22Rv1 (cell line): ENCODE measurements at regions not wholly inside any gene's neighbourhood (a gene's known extent, or its start where the extent isn't known, plus 50 kb on each side); places are given as distances from the start of the nearest gene placed in this dataset.

Source experiments
- H3K27ac ChIP-seq: fragments of 450-650 bp; 2 replicates; pipeline ENCODE4 v1.5.1; 2017
- ZFX ChIP-seq: fragments of 450-650 bp; IDR thresholded peaks from 2 replicates; pipeline ENCODE4 v1.6.1; 2017; ENCODE audit warnings: antibody characterized with exemption, borderline replicate concordance
- TF ChIP-seq, protein P1 (sequence below): fragments of 450-650 bp; IDR thresholded peaks from 2 replicates; pipeline ENCODE4 v1.5.1; 2017; ENCODE audit warnings: mild to moderate bottlenecking

- TF ChIP-seq, protein P1, sequence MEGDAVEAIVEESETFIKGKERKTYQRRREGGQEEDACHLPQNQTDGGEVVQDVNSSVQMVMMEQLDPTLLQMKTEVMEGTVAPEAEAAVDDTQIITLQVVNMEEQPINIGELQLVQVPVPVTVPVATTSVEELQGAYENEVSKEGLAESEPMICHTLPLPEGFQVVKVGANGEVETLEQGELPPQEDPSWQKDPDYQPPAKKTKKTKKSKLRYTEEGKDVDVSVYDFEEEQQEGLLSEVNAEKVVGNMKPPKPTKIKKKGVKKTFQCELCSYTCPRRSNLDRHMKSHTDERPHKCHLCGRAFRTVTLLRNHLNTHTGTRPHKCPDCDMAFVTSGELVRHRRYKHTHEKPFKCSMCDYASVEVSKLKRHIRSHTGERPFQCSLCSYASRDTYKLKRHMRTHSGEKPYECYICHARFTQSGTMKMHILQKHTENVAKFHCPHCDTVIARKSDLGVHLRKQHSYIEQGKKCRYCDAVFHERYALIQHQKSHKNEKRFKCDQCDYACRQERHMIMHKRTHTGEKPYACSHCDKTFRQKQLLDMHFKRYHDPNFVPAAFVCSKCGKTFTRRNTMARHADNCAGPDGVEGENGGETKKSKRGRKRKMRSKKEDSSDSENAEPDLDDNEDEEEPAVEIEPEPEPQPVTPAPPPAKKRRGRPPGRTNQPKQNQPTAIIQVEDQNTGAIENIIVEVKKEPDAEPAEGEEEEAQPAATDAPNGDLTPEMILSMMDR = no peak
- no peak for TF ChIP-seq ZFX
- no peak overlapping the region for H3K27ac ChIP-seq
Measured at GRCh38 chr10:64148607-64149006, 627.4 kb downstream of the REEP3 start.

GRCh38 chr10:64156166-64156565, 635.0 kb downstream of the REEP3 start:
- H3K27ac ChIP-seq = no peak overlapping the region
- TF ChIP-seq ZFX = no peak
- TF ChIP-seq, protein P1 = no peak

- TF ChIP-seq, protein P1 = no peak
- no peak for TF ChIP-seq ZFX
- no peak overlapping the region for H3K27ac ChIP-seq
Measured at GRCh38 chr10:64158551-64158950, 637.4 kb downstream of the REEP3 start.

DNA sequence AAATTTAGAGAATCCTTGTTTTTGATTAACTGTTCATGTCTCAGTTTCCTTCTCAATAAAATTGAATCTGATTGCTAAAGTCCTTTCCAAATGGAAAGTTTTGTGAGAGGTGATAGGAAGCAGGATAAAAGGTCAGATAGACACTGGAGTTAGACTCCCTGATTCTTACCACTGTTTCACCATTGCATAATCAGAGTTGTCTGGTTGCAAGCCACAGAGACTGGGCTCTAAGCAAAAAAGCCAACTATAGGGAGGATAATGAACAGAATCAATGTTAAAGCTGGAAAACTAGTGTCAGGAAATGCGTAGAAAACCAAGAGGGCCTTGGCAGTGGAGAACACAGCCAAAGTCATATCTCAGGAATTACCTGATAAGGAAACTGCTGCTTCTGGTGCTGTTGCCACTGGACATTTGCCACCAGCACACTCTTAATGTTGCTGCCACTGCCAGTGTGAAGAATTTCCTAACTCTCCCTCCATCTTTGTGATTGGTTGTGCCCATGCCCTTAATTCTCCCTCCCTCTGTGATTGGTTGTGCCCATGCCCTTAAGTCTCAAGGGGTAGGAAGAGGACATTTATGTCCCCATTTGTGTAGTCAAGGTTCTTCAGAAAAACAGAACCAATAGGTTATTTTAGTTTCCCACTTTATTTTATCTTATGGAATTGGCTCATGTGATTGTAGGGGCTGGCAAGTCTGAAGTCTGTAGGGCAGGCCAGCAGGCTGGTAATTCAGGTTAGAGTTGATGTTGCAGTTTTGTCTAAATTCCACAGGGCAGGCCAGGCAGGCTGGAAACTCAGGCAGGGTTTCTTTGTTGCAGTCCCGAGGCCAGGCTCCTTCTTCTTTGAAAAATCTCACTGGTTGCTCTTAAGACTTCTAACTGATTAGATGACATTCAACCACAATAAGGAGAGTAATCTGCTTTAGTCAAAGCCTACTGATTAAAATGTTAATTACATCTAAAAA, 639.0 kb downstream of the REEP3 start:
- no peak for TF ChIP-seq ZFX
- TF ChIP-seq, protein P1 = no peak
- H3K27ac ChIP-seq = no peak overlapping the region

DNA sequence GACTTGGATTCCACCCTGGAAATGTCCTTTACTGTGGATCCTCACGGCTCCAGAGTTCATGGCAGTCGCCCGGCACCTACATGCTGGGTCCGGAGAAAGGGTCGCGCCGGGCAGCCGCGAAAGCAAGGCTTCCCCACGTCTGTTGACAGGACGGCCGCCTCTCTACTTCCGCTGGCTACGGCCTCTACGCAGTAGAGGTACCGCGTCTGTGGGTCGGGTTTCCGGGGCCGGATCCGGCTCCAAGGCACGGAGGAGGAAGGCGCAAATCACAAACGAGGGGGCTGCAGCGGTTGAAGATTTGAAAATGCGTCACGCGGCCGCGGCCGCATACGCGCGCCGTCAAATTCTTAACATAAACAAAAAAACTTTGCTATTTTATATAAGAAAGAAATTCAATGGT, 649.6 kb downstream of the REEP3 start:
- no peak overlapping the region for H3K27ac ChIP-seq
- TF ChIP-seq, protein P1 = no peak
- no peak for TF ChIP-seq ZFX

DNA sequence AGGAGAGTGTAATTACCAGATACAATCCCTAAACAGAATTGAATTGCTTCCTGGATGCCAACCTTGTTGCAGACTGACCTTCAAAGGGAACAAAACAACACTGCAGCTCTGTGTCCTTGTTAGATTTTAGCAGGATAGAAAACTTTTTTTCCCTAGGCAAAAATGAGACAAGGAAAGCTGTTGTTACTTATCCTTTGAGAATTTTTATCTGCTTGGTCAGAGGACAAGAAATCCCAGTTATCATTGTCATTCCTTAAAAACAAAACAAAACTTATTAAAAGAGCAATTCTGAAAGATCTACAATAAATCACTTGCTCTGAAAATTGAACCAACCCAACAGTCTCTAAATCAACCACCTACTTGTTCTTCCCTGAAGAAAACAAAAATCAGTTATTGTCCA, 652.6 kb downstream of the REEP3 start:
- no peak for TF ChIP-seq ZFX
- TF ChIP-seq, protein P1 = no peak
- no peak overlapping the region for H3K27ac ChIP-seq

- no peak overlapping the region for H3K27ac ChIP-seq
- TF ChIP-seq, protein P1 = no peak
- TF ChIP-seq ZFX = no peak
Measured at GRCh38 chr10:64174666-64175255, 653.6 kb downstream of the REEP3 start.
